ENCODE measurements at regions not wholly inside any gene's neighbourhood (a gene's known extent, or its start where the extent isn't known, plus 50 kb on each side); places are given as distances from the start of the nearest gene placed in this dataset.
"Not testable (repeated sequence)": the region's sequence is repeated elsewhere in the genome, so short reads cannot be mapped to it uniquely, and the experiment has no call there.

- H3K27ac ChIP-seq: no peak overlapping the region
- no peak overlapping the region for H3K4me3 ChIP-seq
- no peak for ATAC-seq (ENCODE audit: low FRiP score in 2 of 2)
- DNase-seq: no peak
- no peak for TF ChIP-seq EP300 (IDR thresholded peaks at IDR 0.05)
- no peak for TF ChIP-seq POLR2A (IDR thresholded peaks at IDR 0.05)
- no peak for TF ChIP-seq POLR2AphosphoS5 (IDR thresholded peaks at IDR 0.05)
- no peak for TF ChIP-seq CTCF (IDR thresholded peaks at IDR 0.05)
- WGBS, 2 donors: 18 to 50% methylated on average over 1 of the region's 1 CpG
- H3K36me3 ChIP-seq: no peaks in the 10 kb centered on the region
- H3K27me3 ChIP-seq: no peaks in the 10 kb centered on the region
- H3K4me1 ChIP-seq: no peaks in the 10 kb centered on the region
- no peaks in the 10 kb centered on the region for H3K9me3 ChIP-seq
Observed at GRCh38 chr2:142557391-142557790, 320.1 kb upstream of the KYNU start.

GRCh38 chr2:142545999-142546398 lies 331.5 kb upstream of the KYNU start:
- not testable (repeated sequence) for H3K4me3 ChIP-seq; H3K9me3 ChIP-seq; H3K36me3 ChIP-seq; H3K27me3 ChIP-seq; ATAC-seq (ENCODE audit: low FRiP score in 2 of 2); H3K4me1 ChIP-seq; H3K27ac ChIP-seq
- 92 to 97% methylated on average over 7 to 25 of the region's 30 CpGs for WGBS, 2 donors
- peak in 1 of 2 donors; percentile 74 for DNase-seq

- ATAC-seq (ENCODE audit: low FRiP score in 2 of 2) (no peak), DNase-seq (no peak)
- no peak for TF ChIP-seq POLR2AphosphoS5 (IDR thresholded peaks at IDR 0.05)
- TF ChIP-seq EP300 (IDR thresholded peaks at IDR 0.05): no peak
- no peak for TF ChIP-seq POLR2A (IDR thresholded peaks at IDR 0.05)
- TF ChIP-seq CTCF (IDR thresholded peaks at IDR 0.05): no peak
- H3K27ac ChIP-seq: no peak overlapping the region
- no peaks in the 10 kb centered on the region for H3K36me3 ChIP-seq
- H3K9me3 ChIP-seq: no peaks in the 10 kb centered on the region
- no peaks in the 10 kb centered on the region for H3K27me3 ChIP-seq
- H3K4me3 ChIP-seq: no peak overlapping the region
- H3K4me1 ChIP-seq: no peaks in the 10 kb centered on the region
- 45 to 57% methylated on average over 3 of the region's 3 CpGs for WGBS, 2 donors
Observed at GRCh38 chr2:142545036-142545435, 332.4 kb upstream of the KYNU start.

GRCh38 chr2:142544173-142544572 lies 333.3 kb upstream of the KYNU start:
- DNase-seq (no peak), ATAC-seq (ENCODE audit: low FRiP score in 2 of 2) (no peak)
- TF ChIP-seq EP300 (IDR thresholded peaks at IDR 0.05) (no peak), POLR2AphosphoS5 (IDR thresholded peaks at IDR 0.05) (no peak), CTCF (IDR thresholded peaks at IDR 0.05) (no peak)
- Histone ChIP-seq H3K27me3 (no peaks in the 10 kb centered on the region), H3K27ac (no peak overlapping the region), H3K4me3 (no peak overlapping the region), H3K36me3 (no peaks in the 10 kb centered on the region), H3K9me3 (no peaks in the 10 kb centered on the region), H3K4me1 (no peaks in the 10 kb centered on the region)
- 57 to 85% methylated on average over 4 of the region's 4 CpGs for WGBS, 2 donors

GRCh38 chr2:142542431-142542910 lies 335.0 kb upstream of the KYNU start:
- ATAC-seq (ENCODE audit: low FRiP score in 2 of 2): no peak
- 23 to 45% methylated on average over 1 of the region's 1 CpG for WGBS, 2 donors

More at GRCh38 chr2:142542431-142542910, 335.0 kb upstream of the KYNU start:
- TF ChIP-seq POLR2AphosphoS5 (IDR thresholded peaks at IDR 0.05) (no peak), EP300 (IDR thresholded peaks at IDR 0.05) (no peak), CTCF (IDR thresholded peaks at IDR 0.05) (no peak), POLR2A (IDR thresholded peaks at IDR 0.05) (no peak)
- no peaks in the 10 kb centered on the region for H3K36me3 ChIP-seq
- H3K4me3 ChIP-seq: no peak overlapping the region
- no peaks in the 10 kb centered on the region for H3K27me3 ChIP-seq
- DNase-seq: no peak
- H3K27ac ChIP-seq: no peak overlapping the region
- H3K4me1 ChIP-seq: no peaks in the 10 kb centered on the region
- no peaks in the 10 kb centered on the region for H3K9me3 ChIP-seq

All from upper lobe of left lung (tissue), 6 donors.